ENCODE measurements at regions not wholly inside any gene's neighbourhood (a gene's known extent, or its start where the extent isn't known, plus 50 kb on each side); places are given as distances from the start of the nearest gene placed in this dataset.

GRCh38 chr4:187302457-187303150 is 578.9 kb upstream of the FAT1 start:
- ChIA-PET POLR2A (no interaction called here), CTCF (no interaction called here)
- no peak for ATAC-seq (ENCODE audit: low read depth)
- intact Hi-C loops (cut with micrococcal nuclease) = no loop called here
- H3K27ac Mint-ChIP-seq = no peak overlapping the region
- DNase-seq = no peak
- peaks cover 12% of the 10 kb centered on the region for H3K9me3 Mint-ChIP-seq
- H3K4me3 Mint-ChIP-seq = no peak overlapping the region
- no peak for TF ChIP-seq CTCF (IDR thresholded peaks at IDR 0.05)
- no peaks in the 10 kb centered on the region for H3K27me3 Mint-ChIP-seq
- H3K36me3 Mint-ChIP-seq (ENCODE audit: low read depth) = no peaks in the 10 kb centered on the region
- H3K4me1 Mint-ChIP-seq = no peaks in the 10 kb centered on the region

GRCh38 chr4:187304133-187304532 is 580.5 kb upstream of the FAT1 start:
- Mint-ChIP-seq H3K4me1 (no peaks in the 10 kb centered on the region), H3K4me3 (no peak overlapping the region), H3K27ac (no peak overlapping the region), H3K27me3 (no peaks in the 10 kb centered on the region), H3K9me3 (peaks cover 12% of the 10 kb centered on the region), H3K36me3 (ENCODE audit: low read depth) (no peaks in the 10 kb centered on the region)
- CTCF ChIA-PET = no interaction called here
- ATAC-seq (ENCODE audit: low read depth) (no peak), DNase-seq (no peak)
- TF ChIP-seq CTCF (IDR thresholded peaks at IDR 0.05) = no peak
- POLR2A ChIA-PET = no interaction called here
- intact Hi-C loops (cut with micrococcal nuclease) = no loop called here

GRCh38 chr4:187307131-187307530 is 583.5 kb upstream of the FAT1 start:
- H3K27me3 Mint-ChIP-seq = no peaks in the 10 kb centered on the region
- intact Hi-C loops (cut with micrococcal nuclease) = no loop called here
- peaks cover 11% of the 10 kb centered on the region for H3K9me3 Mint-ChIP-seq
- H3K4me3 Mint-ChIP-seq = no peak overlapping the region
- ChIA-PET CTCF (no interaction called here), POLR2A (no interaction called here)
- no peaks in the 10 kb centered on the region for H3K4me1 Mint-ChIP-seq
- H3K36me3 Mint-ChIP-seq (ENCODE audit: low read depth) = no peaks in the 10 kb centered on the region
- DNase-seq (no peak), ATAC-seq (ENCODE audit: low read depth) (no peak)
- H3K27ac Mint-ChIP-seq = no peak overlapping the region
- TF ChIP-seq CTCF (IDR thresholded peaks at IDR 0.05) = no peak

GRCh38 chr4:187309456-187309855 is 585.8 kb upstream of the FAT1 start:
- H3K27ac Mint-ChIP-seq = no peak overlapping the region
- H3K36me3 Mint-ChIP-seq (ENCODE audit: low read depth) = no peaks in the 10 kb centered on the region
- peaks cover 11% of the 10 kb centered on the region for H3K9me3 Mint-ChIP-seq
- no peaks in the 10 kb centered on the region for H3K27me3 Mint-ChIP-seq
- no peak overlapping the region for H3K4me3 Mint-ChIP-seq
- ChIA-PET CTCF (no interaction called here), POLR2A (no interaction called here)
- no peak for DNase-seq
- no peaks in the 10 kb centered on the region for H3K4me1 Mint-ChIP-seq
- intact Hi-C loops (cut with micrococcal nuclease) = no loop called here
- no peak for ATAC-seq (ENCODE audit: low read depth)
- no peak for TF ChIP-seq CTCF (IDR thresholded peaks at IDR 0.05)

GRCh38 chr4:187312299-187312698 is 588.6 kb upstream of the FAT1 start:
- no peak for DNase-seq
- no peak for ATAC-seq (ENCODE audit: low read depth)
- no peak overlapping the region for H3K27ac Mint-ChIP-seq
- no peak for TF ChIP-seq CTCF (IDR thresholded peaks at IDR 0.05)
- intact Hi-C loops (cut with micrococcal nuclease) = no loop called here
- POLR2A ChIA-PET = no interaction called here
- CTCF ChIA-PET = no interaction called here
- H3K4me1 Mint-ChIP-seq = no peaks in the 10 kb centered on the region
- H3K36me3 Mint-ChIP-seq (ENCODE audit: low read depth) = no peaks in the 10 kb centered on the region
- no peaks in the 10 kb centered on the region for H3K27me3 Mint-ChIP-seq
- no peak overlapping the region for H3K4me3 Mint-ChIP-seq
- H3K9me3 Mint-ChIP-seq = peaks cover 10% of the 10 kb centered on the region
